Lower leg skin (tissue), 4 donors: ENCODE measurements at regions not wholly inside any gene's neighbourhood (a gene's known extent, or its start where the extent isn't known, plus 50 kb on each side); places are given as distances from the start of the nearest gene placed in this dataset.

Source experiments
- DNase-seq, 2 donors: peaks; one replicate each; pipeline ENCODE4 v3.0.0-alpha.2; 2019; ENCODE audit warnings: low spot score in 2 of 2
- H3K4me3 ChIP-seq: fragments of 200-600 bp; sonication (generic); 2 replicates; pipeline ENCODE4 v1.5.1; 2017; ENCODE audit warnings: mild to moderate bottlenecking, low read depth; ENCODE audit not compliant: poor library complexity, severe bottlenecking
- POLR2A ChIP-seq, 2 donors: fragments of 450-650 bp; IDR thresholded peaks; one replicate each; pipeline ENCODE4 v1.6.1; 2016 to 2017; ENCODE audit warnings: antibody characterized with exemption in 2 of 2, mild to moderate bottlenecking in 1 of 2, moderate library complexity in 1 of 2
- WGBS, 2 donors: methylation state at CpG; one replicate each; pipeline ENCODE4 v1.1.5; 2018; 5-methylcytosine and 5-hydroxymethylcytosine counted together
- intact Hi-C: fragments of 100-400 bp; cut with DNase I; formaldehyde crosslinking; loops from one replicate; pipeline ENCODE4 v1.15.0; 2023; ENCODE audit warnings: low total_unique reads
- TF ChIP-seq, protein P1 (sequence below), 3 donors: fragments of 450-650 bp; IDR thresholded peaks; one replicate each; pipeline ENCODE4 v1.5.1; 2016; ENCODE audit warnings: antibody characterized with exemption in 3 of 3, mild to moderate bottlenecking in 3 of 3, moderate library complexity in 2 of 3

DNA sequence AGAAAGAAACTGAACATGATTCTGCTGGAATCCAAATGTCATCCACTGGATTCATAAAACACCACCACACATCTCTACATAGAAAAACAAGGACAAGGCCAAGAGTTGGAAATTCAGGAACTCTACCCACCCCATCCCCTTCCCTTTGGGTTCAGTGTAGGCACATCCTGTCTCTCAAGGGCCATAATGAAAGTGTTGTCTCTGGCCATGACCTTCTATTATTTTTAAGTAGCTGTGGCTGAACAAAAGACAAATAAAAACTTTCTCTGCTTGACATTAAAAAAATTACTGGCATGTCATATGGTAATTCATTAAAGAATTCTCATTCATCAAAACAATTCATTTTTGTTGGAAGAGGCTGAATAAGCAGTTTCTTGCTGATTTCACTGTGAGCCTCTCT, 54.9 kb upstream of the ZBTB18 start:
- no peak overlapping the region for H3K4me3 ChIP-seq
- TF ChIP-seq, protein P1, sequence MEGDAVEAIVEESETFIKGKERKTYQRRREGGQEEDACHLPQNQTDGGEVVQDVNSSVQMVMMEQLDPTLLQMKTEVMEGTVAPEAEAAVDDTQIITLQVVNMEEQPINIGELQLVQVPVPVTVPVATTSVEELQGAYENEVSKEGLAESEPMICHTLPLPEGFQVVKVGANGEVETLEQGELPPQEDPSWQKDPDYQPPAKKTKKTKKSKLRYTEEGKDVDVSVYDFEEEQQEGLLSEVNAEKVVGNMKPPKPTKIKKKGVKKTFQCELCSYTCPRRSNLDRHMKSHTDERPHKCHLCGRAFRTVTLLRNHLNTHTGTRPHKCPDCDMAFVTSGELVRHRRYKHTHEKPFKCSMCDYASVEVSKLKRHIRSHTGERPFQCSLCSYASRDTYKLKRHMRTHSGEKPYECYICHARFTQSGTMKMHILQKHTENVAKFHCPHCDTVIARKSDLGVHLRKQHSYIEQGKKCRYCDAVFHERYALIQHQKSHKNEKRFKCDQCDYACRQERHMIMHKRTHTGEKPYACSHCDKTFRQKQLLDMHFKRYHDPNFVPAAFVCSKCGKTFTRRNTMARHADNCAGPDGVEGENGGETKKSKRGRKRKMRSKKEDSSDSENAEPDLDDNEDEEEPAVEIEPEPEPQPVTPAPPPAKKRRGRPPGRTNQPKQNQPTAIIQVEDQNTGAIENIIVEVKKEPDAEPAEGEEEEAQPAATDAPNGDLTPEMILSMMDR (IDR thresholded peaks at IDR 0.05): no peak
- TF ChIP-seq POLR2A (IDR thresholded peaks at IDR 0.05): no peak
- intact Hi-C loops: no loop called here
- DNase-seq: no peak

GRCh38 chr1:243991650-243992049, 59.4 kb upstream of the ZBTB18 start:
- H3K4me3 ChIP-seq: no peak overlapping the region
- WGBS, 2 donors: 43 to 63% methylated on average over 3 of the region's 3 CpGs
- TF ChIP-seq, protein P1 (IDR thresholded peaks at IDR 0.05): no peak
- TF ChIP-seq POLR2A (IDR thresholded peaks at IDR 0.05): no peak
- intact Hi-C loops: no loop called here
- DNase-seq: no peak

DNA sequence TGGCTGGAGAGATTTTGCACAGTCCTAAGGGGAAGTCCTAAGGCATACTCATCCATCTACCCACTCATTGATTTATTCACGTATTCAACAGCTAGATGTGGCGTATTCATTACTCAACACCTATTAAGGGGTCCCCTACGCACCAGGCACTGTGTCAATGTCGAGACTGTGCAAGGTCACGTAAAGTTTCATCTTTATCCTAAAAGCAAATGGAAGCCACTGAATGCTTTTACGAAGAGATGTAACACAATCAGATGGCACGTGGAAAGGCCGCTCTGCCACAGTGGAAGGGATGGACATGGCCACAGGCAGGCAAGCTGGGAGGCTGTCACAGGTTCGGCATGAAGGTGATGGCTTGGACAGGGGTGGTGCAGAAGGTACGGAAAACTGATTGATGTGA, 66.3 kb upstream of the ZBTB18 start:
- intact Hi-C loops: no loop called here
- WGBS, 2 donors: 91 to 92% methylated on average over 10 of the region's 10 CpGs
- DNase-seq: no peak

DNA sequence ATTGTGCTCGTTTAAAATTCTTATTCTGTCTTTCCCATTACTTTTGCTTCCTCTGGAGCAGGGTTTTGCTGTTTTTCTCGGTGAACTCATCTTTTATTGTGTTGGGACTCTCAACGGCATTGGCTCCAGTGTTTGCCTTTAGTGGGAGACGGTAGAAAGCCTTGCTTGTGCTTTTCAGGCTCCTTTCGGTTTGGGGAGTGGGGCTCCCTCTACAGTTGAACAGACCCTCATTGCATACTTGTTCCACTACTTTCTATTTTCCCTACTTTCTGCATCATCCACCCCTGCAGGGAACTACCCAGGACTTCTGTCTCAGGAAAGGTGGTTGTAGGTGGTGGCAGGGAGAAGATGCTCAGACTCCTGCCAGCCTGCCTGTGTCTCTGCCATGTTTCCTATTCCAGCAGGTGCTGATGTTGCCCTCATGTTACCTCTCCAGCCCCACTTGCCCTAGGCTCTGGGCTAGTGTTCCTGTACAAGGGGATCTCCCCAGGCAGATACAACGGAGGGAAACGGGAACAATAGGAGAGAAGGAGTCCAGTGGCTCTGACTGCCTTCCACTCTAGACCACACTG, 68.5 kb upstream of the ZBTB18 start:
- H3K4me3 ChIP-seq: no peak overlapping the region
- no peak for DNase-seq
- 48 to 59% methylated on average over 7 of the region's 7 CpGs for WGBS, 2 donors
- intact Hi-C loops: no loop called here
- TF ChIP-seq, protein P1 (IDR thresholded peaks at IDR 0.05): no peak
- no peak for TF ChIP-seq POLR2A (IDR thresholded peaks at IDR 0.05)

More for the DNA sequence above, 66.3 kb upstream of the ZBTB18 start:
- H3K4me3 ChIP-seq: no peak overlapping the region
- no peak for TF ChIP-seq POLR2A (IDR thresholded peaks at IDR 0.05)
- TF ChIP-seq, protein P1 (IDR thresholded peaks at IDR 0.05): no peak

DNA sequence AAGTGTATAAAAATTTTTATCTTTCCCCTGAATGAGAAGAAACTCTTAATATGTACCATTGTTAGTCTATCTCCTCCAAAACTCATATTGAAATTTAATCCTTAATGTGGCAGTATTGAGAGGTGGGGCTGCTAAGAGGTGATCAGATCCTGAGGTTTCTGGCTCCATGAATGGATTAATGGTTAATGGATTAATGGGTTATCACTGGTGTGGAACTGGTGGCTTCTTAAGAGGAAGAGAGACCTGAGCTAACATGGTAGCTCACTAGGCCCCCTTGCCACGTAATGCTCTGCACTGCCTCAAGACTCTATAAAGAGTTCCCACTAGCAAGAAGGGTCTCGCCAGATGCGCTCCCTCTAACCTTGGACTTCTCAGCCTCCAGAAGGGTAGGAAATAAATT, 70.6 kb upstream of the ZBTB18 start:
- H3K4me3 ChIP-seq: no peak overlapping the region
- no peak for TF ChIP-seq POLR2A (IDR thresholded peaks at IDR 0.05)
- TF ChIP-seq, protein P1 (IDR thresholded peaks at IDR 0.05): no peak
- no peak for DNase-seq
- intact Hi-C loops: no loop called here
- whole genome bisulfite sequencing, 2 donors: 87 to 89% methylated on average over 3 of the region's 3 CpGs

DNA sequence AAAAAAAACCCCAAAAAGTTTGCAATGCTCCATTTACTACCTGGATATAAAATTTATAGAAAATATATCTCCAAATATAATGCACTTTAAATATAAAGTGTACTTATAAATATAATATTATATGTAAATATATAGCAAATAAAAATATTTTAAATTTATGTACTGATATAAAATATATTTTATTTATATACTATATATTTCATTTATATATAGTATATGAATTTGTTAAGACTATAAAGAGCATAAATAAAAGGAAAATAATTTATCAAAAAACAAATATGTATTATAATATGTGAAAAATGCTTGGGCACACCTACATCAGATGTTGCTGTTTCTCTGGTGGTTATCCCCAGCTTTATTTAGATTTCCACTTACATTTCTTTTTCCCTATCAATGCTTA, 71.0 kb upstream of the ZBTB18 start:
- no peak overlapping the region for H3K4me3 ChIP-seq
- intact Hi-C loops: no loop called here
- TF ChIP-seq, protein P1 (IDR thresholded peaks at IDR 0.05): no peak
- TF ChIP-seq POLR2A (IDR thresholded peaks at IDR 0.05): no peak
- no peak for DNase-seq
